GM18508 (cell line): ENCODE measurements at regions not wholly inside any gene's neighbourhood (a gene's known extent, or its start where the extent isn't known, plus 50 kb on each side); places are given as distances from the start of the nearest gene placed in this dataset.

Source experiments
- ATAC-seq: cut with Tn5 transposase; IDR thresholded peaks from one replicate; pipeline ENCODE4 v1.9.1; 2021; ENCODE audit warnings: moderate number of reproducible peaks; ENCODE audit not compliant: insufficient read depth, unreplicated experiment

- no peak for ATAC-seq
Measured at GRCh38 chr6:18746727-18747126, 359.6 kb downstream of the RNF144B start.

DNA sequence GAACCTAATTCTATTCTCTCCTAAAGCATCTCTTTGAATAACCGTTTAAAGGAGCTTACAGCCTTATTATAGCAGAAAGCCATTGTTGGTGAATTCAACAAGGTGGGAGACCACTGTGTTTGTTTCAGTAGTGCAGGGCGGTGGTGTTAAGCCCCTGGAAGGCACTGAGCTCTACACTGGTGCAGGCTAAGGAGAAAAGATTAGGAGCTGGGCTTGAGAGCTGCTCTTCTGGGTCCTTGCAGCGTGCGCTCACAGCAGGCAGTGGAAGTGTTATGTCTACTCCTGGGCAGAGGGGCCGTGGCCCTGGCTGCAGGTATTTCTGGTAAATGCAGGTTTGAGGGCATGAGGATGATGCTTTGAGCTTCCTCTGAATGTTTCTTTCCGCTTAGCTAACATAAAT is 361.2 kb downstream of the RNF144B start:
- no peak for ATAC-seq

DNA sequence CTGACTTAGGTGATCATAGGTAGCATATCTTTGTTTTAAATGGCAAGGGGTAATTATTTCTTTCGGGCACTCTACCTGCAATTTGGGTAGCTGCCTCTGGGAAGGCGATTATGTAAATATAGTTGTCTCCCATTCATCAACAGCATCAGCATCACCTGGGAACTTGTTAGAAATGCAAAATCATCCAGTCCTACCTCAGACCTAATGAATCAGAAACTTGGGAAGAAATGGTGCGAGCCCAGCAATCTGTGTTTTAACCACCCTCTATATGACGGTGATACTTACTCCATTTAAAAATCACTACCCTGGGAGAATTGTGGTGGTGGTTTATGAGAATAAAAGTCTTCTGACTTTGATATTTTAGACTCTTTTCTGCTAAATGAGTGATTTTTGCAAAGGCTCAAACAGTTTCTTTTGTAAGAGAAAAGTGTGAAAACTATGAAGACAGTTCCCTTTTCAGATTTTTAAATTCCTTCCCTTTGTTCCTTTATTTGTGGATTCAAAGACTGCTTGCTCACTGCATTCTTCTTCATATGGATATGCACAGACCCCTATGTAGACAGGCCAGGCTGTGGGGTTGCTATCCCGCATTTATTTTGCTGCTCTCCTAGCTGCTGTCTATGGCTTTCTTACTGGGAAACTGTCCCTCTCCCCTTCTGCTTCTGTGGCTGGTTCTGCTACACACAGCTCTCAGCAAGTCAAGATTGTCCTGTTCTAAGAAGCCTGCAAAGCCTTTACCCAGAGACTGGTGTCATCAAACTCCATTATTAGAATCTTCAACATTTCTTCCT is 365.3 kb downstream of the RNF144B start:
- no peak for ATAC-seq

DNA sequence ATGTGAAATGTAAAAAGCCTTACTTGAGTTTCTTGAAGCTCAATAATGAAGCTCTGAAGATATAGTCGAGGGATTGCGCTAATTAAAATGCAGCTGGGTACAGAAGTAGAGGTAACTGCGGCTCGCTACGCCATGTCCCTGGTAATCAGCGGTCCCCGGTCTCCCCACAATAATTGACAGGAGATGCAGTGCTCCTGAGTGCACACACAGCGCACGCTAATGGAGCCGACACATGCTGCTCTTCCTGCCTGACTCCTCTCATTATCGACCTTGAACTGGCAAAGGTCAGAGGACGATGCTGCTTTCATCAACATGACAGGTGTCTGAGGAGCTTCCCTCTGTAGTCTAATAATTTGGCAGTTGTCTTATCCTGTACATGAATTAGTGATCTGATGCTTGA is 365.9 kb downstream of the RNF144B start:
- ATAC-seq: no peak

GRCh38 chr6:18763086-18763485 is 375.9 kb downstream of the RNF144B start:
- no peak for ATAC-seq

DNA sequence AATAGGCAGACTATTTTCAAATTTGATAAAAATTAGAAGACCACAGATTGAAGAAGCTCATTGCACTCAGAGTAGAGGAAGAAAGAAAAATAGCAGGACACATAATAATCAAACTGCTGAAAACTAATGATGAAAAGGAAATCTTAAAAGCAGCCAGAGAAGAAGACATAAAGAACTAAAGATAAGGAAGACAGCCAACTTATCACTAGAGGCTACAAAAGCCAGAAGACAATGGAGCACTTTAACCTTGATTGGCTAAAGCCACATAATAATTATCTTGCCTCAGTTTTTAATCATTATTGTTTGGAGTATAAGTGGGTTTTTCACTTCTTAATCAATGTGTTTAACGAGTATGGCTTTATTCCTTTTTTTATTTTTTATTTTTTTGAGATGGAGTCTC is 397.6 kb downstream of the RNF144B start:
- ATAC-seq: no peak

DNA sequence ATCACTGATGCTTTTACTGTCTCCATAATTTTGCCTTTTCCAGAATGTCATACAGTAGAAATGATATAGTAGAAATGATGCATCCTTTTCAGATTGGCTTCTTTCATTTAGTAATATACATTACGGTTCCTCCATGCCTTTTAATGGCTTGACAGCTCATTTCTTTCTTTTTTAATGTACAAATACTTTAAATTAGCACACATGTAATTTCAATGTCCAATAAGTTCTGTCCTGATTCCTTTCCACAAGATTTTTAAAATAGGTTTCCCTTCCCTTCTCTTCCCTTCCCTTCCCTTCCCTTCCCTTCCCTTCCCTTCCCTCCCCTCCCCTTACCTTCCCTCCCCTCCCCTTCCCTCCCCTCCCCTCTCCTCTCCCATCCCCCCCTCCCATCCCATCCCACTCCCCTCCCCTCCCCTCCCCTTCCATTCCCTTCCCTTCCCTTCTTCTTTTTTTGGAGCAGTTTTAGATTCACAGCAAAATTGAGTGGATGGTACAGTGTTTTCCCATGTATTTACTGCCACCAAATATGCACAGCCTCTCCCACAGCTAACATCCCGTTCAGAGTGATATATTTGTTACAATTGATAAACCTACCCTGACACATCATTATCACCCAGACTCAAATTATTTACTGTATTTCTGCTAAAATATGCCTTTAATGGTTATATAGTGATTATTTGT is 398.8 kb downstream of the RNF144B start:
- no peak for ATAC-seq

- no peak for ATAC-seq
Measured at GRCh38 chr6:18792866-18793265, 405.7 kb downstream of the RNF144B start.

DNA sequence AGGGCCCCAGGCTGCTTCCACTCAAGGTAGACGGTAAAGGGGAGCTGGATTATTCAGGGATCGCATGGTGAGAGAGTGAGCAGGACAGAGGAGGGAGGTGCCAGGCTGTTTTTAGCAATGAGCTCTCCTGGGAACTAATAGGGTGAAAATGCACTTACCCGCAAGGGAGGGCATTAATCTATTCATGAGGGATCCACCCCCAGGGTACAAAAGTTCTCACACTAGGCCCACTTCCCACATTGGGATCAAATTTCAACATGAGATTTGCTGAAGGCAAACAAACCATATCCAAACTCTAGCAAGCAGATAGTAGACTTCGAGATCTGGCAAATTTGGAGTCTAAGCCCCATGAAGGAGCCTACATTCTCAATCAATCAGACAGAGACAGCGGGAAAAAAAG is 408.6 kb downstream of the RNF144B start:
- no peak for ATAC-seq

DNA sequence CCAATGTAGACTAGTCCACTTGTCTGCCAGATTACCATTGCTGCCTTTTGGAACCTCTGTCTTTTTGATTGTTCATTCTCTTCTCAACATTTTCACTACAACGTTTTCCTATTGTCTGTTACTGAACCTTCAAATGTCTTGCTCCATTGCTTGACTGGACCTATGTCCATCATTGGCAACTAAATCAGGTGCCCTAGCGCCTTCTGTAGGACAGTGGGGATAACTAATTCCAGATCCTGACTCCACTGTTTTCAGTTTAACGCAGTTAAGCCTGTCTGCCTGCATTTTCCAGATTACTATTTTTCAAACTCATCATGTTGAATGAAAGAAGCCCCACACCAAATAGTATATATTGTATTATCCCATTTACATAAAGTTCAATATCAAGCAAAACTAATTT is 433.6 kb downstream of the RNF144B start:
- no peak for ATAC-seq

DNA sequence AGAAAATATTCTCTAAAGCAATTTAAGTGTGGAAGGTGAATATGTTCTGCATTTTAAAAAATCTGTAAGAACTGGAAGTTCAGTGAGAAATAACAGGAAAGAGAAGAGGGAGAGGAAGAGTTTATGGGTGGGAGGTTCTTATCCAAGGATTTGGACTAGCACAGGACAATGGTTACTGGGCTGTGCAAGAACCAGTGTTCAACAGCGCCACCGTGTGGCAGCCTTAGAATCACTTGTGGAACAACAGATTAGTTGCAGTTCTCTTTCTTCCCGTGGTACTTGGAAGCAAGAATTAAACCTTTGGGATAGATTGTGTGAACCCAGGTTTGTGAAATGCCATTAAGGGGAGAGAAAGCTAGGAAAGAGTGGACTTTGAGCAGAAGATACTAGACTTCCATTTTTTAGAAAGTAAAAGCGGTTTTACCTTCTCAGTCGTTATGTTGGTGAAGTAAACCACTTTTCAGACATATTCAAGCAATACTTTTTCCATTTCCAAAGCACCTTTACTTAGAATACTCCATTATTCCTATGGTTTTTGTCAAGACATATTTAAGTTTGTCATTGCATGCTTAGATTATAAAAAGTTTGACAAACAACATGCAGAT is 436.7 kb downstream of the RNF144B start:
- no peak for ATAC-seq

- no peak for ATAC-seq
Measured at GRCh38 chr6:18829272-18829870, 442.2 kb downstream of the RNF144B start.

DNA sequence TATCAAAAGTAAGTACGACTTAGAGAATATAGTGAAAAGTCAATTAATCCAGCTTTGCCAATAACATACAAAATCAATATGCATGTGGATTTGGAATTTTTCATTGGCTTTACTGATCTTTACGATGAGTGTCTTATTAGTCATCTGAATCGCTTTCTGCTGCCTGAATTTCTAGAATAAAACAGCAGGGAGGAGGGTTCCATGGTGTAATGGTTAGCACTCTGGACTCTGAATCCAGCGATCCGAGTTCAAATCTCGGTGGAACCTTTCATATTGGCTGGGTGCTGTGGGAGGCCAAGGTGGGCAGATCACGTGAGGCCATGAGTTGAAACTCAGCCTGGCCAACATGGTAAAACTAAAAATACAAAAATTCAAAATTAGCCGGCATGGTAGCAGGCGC is 448.8 kb downstream of the RNF144B start:
- ATAC-seq: no peak

DNA sequence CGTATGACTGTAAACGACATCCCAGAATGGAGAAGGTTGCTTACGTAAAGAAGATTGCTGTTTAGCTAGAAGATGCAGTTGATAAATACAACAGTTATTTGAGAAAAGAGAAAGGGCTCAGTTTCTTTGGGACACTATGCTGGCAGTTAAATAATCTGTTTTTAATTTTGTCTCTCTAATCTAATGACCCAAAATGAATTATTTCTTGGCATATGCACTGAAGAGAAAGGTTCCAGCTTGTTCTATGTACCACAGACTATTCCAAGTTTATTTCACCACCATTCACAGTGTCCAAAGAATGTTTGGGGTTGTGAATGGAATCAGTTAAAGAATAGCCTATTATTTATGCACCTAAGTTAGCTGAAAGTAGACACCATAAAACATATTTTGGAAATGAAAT is 449.9 kb downstream of the RNF144B start:
- no peak for ATAC-seq

DNA sequence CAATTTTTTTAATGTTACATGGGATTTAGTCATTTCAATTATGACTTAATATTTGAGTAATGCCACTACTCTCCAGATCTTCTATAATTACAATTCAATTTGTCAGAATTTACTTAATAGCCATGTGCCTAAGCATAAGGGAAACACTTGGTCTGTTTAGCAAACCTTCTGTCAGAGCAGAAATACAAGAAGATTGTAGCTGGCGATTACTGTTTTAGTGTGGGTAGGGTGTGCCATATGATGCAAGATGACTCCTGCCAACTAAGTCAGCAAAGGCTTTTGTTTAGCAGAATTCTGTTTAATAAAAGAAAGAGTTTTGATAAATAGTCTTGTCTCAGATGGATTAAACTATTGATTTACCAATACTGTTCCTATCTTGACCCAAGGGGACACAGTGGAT is 455.4 kb downstream of the RNF144B start:
- no peak for ATAC-seq

GRCh38 chr6:18845896-18846295 is 458.7 kb downstream of the RNF144B start:
- no peak for ATAC-seq

- no peak for ATAC-seq
Measured at GRCh38 chr6:18846327-18846726, 459.2 kb downstream of the RNF144B start.

- ATAC-seq: no peak
Measured at GRCh38 chr6:18861204-18861603, 474.1 kb downstream of the RNF144B start.

DNA sequence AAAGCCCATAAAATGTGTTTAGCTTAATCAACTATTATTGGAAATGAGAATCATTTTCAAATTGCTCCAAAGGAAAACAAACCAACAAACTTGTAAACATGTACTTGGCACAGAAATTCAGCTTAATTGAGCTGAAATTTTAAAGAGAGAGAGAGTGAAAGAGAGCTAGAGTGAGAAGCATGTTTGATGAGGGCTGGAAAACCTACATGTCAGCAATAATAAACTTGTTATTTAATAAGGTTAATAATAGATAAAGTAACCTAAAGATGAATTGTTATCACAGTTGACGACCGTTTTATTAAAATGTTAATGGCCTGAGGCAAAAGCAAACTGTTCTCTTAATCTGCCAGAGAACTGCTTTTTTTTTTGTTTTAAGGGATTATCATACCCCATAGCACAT is 496.1 kb downstream of the RNF144B start:
- no peak for ATAC-seq

DNA sequence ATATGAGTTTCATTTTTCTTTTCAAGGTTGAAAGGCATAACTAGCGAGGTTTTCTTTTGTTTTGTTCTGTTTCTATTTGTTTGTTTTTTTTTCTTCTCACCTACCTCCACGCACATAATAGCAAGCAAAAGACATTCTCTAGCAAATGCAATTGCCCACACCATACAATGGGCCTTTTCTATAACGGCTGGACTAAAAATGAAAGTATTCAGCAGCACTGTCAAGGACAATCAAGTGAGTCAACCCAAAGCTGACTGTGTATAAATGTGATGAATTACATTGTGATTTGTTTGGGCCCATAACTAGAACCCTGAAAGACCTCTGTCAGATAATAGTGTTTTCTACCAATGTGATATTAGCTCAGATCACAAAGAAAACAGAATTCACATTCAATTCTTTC is 496.7 kb downstream of the RNF144B start:
- ATAC-seq: no peak

- ATAC-seq: no peak
Measured at GRCh38 chr6:18893540-18894269, 506.6 kb downstream of the RNF144B start.
